Hindlimb muscle (tissue), 1 donor: ENCODE measurements at regions not wholly inside any gene's neighbourhood (a gene's known extent, or its start where the extent isn't known, plus 50 kb on each side); places are given as distances from the start of the nearest gene placed in this dataset.

ENCODE experiments used
- DNase-seq: peaks from one replicate; pipeline ENCODE4 v3.0.0-alpha.2; 2013

- peak; percentile 25 for DNase-seq
Observed at GRCh38 chr11:121241343-121242211, 51.0 kb upstream of the SC5D start.
